Activated CD8-positive, alpha-beta memory T cell treated with anti-CD3 and anti-CD28 coated beads for 1 hour (primary cell): ENCODE measurements at regions not wholly inside any gene's neighbourhood (a gene's known extent, or its start where the extent isn't known, plus 50 kb on each side); places are given as distances from the start of the nearest gene placed in this dataset.

Experiments used
- DNase-seq, 2 donors: peaks; one replicate each; pipeline ENCODE4 v3.0.0-alpha.2; 2020; ENCODE audit warnings: low read depth in 1 of 2; ENCODE audit errors: extremely low read depth in 1 of 2

- no peak for DNase-seq
Observed at GRCh38 chr18:22332590-22332989, 85.1 kb downstream of the CTAGE1 start.

GRCh38 chr18:22330508-22330907 is 87.2 kb downstream of the CTAGE1 start:
- DNase-seq, result no peak

DNA sequence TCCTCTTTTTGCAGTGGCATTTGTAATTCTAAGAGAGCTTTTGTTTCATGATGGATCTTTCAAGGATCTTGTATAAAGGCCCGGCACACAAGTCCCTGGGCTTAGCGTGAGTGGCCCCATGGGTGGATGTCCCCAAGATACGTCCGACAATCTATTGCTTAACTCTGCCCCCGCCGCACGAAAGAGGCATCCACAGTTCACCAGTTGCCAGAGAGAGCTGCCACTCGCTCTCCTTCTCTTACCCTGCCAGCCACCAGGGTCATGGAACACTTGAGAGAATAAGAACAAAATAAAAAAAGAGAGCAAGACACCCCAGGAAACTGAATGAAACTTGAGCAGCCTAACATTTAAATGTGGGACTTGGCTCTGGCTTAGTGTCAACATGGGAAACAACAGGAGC is 92.3 kb downstream of the CTAGE1 start:
- DNase-seq, result no peak

DNA sequence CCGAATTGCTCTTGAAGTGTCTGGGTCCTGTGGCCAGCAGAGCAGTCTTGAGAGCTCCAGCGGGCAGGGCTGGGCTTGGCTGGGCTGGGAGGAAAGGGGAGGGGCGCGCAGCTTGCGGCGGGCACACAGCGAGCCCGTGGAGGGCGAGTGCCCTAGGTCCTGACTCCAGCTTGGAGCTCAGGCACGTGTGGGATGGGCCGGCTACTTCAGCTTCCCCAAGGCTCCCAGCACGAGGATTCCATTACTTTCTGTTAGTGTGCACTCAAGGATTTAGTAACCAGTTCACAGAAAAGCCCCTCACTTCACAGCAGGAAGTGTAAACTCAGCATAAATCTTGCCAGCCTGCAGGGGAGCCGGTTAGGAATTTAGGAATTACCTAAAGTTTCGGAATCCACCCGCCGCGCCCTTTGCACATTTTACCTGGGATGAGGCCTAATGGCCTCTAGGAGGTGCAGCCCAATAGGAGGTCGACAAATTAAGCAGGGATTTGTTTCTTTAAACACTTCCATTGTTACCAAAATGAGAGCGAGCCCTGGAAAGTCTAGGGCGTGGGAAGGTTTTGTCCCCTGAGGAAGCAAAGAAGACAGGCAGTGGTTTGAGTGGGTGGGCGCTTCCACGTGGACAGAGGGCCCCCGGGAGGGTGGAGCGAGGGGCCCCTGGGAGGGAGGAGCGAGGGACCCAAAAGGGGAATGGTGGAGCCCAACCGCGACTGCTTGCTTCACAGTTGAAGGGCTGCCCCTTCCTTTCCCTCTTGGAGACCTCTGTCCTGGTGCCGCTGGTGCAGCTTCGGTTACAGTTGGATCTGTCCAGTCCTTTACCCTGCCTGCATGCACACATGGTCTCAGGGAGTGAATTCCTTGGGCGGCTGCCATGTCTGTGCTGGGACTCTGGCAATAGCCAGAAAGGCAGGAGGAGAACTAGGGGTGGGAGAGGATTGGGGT is 93.3 kb downstream of the CTAGE1 start:
- DNase-seq, result no peak

GRCh38 chr18:22322243-22322691 is 95.4 kb downstream of the CTAGE1 start:
- DNase-seq, result no peak

GRCh38 chr18:22320771-22321170 is 96.9 kb downstream of the CTAGE1 start:
- no peak for DNase-seq

- no peak for DNase-seq
Observed at GRCh38 chr18:22320155-22320554, 97.6 kb downstream of the CTAGE1 start.

- no peak for DNase-seq
Observed at GRCh38 chr18:22318745-22319407, 98.8 kb downstream of the CTAGE1 start.

GRCh38 chr18:22314420-22314819 is 103.3 kb downstream of the CTAGE1 start:
- DNase-seq, result no peak

DNA sequence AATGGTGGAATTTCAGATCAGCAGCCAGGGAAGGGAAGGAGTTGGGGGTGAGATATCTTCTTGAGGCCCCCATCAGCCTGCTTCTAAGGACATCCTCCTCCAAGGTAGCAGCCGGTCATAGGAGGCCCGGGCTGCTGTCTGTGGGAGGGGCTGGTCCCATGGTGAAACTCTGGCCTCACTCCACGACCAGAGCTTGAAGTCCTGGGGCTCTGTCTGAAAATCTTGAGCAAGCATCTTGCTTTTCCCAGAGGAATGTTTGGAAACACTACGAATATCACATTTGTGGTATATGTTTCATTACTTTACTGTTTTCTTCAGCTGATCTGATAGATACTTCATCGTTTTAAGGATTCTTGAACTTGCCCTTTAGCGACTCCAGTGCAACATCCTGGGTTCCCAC is 103.7 kb downstream of the CTAGE1 start:
- no peak for DNase-seq

- DNase-seq, result no peak
Observed at GRCh38 chr18:22311301-22311700, 106.4 kb downstream of the CTAGE1 start.

DNA sequence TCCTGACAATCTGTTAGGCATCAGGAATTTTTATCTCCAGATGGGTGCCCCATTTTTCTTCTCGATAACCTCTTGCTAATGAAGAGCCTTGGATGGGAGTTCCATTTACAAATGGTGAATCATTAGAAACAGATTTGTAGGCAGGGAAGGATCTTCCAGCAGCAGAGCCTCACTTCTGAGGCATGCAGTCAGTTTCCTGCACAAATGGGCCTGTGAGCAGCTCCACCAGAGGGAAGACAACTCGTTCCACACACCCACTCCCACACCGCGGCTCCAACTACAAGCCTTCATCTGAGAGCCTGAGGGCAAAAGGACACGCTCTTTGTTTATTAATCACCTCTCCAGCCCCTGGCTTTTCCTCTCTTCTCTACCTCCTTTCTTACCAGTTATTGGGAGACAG is 108.5 kb downstream of the CTAGE1 start:
- DNase-seq, result no peak

- DNase-seq, result no peak
Observed at GRCh38 chr18:22307528-22307927, 110.2 kb downstream of the CTAGE1 start.

DNA sequence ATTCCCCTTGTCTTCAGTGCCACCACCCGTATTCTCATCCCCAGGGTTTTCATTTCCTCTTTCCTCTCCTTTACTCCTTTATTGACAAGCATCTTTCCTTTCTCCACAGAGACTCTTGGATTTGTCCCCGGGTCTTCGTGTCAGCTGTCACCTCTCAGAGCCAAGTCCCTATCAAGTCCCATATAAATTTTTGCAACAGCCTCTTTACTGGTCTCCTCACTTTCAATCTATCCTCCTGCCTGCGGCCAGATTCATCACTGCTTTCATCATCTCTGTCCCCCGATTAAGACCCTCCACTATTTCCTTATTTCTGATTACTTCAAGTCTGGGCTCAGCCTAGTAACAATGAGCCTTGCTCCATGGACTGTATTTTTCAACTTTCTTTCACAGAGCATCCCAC is 113.8 kb downstream of the CTAGE1 start:
- DNase-seq, result no peak

- DNase-seq, result no peak
Observed at GRCh38 chr18:22302144-22302543, 115.6 kb downstream of the CTAGE1 start.

- DNase-seq, result no peak
Observed at GRCh38 chr18:22300665-22301636, 116.8 kb downstream of the CTAGE1 start.

GRCh38 chr18:22297008-22297407 is 120.7 kb downstream of the CTAGE1 start:
- no peak for DNase-seq

DNA sequence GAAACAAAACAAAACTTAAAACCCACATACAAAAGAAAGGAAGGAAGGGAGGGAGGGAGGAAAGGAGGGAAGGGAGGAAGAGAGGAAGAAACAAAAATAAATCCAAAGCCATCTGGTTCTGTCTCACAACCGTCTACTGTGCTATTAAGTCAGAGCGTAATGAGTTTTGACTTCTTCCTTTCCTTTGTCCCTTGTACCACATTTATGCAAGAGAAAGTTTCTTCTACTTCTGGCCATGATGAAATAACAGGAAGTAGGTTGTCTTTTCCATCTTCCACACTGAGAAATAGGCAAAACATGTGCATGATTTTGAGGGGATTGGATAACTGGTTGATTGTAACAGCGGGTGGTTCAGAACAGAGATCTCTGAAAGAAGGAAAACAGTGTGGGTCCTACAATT is 121.4 kb downstream of the CTAGE1 start:
- no peak for DNase-seq

DNA sequence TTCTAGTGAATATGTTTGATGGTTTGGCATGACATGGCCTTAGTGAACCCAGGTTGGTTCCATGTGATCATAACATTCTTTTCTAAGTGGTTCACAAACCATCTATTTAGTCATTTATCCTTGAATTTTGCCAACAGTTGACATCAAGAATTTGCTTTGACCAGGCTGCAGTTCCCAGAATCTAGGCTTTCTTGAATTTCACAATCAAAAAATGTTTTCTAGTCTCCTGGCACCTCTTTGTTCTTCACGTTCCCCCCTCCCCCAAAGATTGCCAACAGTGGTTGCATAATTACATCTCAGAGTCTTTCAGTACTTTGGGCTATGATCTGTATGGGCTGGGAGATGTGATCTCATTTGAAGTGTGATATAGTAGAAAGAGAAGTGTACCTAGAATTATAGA is 124.0 kb downstream of the GATA6 start:
- no peak for DNase-seq

DNA sequence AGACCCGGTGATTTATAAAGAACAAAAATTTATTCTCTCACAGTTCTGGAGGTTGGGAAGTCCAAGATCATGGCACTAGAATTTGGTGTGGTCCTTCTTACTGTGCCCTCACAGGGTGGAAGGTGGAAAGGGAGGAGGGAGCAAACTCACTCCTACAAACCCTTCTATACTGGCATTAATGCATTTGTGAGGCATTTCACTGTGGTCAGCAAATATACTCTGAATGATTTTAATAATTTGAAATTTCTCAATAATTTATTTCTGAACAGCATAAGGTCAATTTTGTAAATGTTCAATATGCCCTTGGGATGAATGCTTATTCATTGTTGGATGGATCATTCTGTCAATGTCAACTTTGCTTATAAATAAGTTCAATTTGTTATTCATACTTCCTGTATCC is 120.6 kb downstream of the GATA6 start:
- DNase-seq, result no peak

GRCh38 chr18:22286585-22286984 is 117.2 kb downstream of the GATA6 start:
- no peak for DNase-seq
